ENCODE measurements at regions not wholly inside any gene's neighbourhood (a gene's known extent, or its start where the extent isn't known, plus 50 kb on each side); places are given as distances from the start of the nearest gene placed in this dataset.
A peak's percentile ranks its signal among the peaks of the same experiment; 100 is the strongest.
"Not testable (repeated sequence)": the region's sequence is repeated elsewhere in the genome, so short reads cannot be mapped to it uniquely, and the experiment has no call there.

DNA sequence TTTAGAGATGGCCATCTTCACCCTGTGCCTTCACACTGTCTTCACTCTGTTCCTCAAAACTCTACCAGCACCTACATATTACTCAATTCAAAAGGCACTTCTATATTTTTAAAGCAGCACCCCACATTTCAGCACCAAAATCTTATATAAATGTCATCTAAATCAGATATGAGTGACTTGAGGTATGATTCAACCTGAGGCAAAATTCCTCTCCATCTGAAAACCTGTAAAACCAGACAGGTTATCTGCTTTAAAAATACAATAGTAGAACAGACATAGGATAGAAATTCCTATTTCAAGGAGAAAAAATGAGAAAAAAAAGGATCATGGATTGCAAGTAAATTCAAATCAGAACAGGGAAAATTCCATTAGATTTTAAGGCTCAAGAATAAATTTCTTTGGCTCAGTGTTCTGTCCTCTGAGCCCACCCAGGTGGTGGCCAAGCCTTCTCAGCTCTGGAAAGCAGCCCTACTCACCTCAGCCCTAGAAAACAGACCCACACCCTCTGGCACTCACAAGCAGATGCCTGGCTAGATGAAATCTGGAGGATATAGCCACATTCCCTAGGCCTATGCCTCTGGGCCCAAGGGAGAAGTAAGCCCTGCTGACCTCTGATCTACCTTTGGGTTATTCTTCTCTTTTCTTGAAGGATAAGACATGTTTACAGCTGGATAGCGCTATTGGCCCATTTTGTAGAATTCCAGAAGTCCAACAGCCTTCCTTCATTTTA is 211.1 kb upstream of the XIST start:
- no peak for FAIRE-seq

DNA sequence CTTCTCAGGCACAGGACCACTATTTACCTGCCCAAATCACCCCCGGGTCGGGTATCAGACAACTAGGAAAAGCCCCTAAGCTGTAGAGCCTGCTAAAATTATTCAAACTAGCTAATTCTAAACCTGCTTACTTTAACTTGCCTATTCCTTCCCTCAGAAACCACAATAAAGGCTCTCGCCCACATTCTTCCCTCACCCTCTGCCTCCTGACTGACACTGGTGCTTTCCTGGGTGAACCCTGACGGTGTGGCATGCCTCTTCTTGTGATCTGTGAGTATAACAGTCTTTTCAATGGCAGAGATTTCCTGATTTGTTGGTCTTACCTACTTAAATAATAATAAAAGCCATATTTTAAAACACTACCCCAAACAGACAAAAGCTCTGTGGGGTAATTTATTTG is 209.4 kb upstream of the XIST start:
- no peak for FAIRE-seq

GRCh38 chrX:74049126-74049525 is 196.6 kb upstream of the XIST start:
- no peak for FAIRE-seq

DNA sequence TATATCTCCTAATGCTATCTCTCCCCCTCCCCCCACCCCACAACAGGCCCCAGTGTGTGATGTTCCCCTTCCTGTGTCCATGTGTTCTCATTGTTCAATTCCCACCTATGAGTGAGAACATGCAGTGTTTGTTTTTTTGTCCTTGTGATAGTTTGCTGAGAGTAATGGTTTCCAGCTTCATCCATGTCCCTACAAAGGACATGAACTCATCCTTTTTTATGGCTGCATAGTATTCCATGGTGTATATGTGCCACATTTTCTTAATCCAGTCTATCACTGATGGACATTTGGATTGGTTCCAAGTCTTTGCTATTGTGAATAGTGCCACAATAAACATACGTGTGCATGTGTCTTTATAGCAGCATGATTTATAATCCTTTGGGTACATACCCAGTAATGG is 181.6 kb upstream of the XIST start:
- not testable (repeated sequence) for FAIRE-seq

DNA sequence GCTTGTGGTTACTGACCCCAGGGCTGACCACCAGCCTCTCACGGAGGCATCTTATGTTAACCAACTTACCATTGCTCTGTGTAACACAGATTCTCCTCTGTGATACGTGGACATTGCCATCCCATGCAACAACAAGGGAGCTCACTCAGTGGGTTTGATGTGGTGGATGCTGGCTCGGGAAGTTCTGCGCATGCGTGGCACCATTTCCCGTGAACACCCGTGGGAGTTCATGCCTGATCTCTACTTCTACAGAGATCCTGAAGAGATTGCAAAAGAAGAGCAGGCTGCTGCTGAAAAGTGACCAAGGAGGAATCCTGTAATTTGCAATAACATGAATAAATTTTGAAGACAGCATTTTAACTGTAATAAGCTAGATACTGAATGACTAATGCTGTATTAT is 179.0 kb upstream of the XIST start:
- FAIRE-seq = not testable (repeated sequence)

- not testable (repeated sequence) for FAIRE-seq
Measured at GRCh38 chrX:74030766-74031165, 178.3 kb upstream of the XIST start.

DNA sequence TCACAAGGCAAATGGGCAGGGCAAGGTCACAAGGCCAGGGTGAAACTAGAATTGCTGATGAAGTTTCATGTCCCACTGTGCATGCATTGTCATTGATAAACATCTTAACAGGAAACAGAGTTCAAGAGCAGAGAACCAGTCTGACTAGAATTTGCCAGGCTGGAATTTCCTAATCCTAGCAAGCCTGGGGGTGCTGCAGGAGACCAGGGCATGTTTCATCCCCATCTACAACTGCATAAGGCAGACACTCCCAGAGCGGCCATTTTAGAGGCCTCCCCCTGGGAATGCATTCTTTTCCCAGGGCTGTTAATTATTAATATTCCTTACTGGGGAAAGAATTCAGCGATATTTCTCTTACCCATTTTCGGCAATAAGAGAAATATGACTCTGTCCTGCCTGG is 172.6 kb upstream of the XIST start:
- FAIRE-seq = not testable (repeated sequence)

DNA sequence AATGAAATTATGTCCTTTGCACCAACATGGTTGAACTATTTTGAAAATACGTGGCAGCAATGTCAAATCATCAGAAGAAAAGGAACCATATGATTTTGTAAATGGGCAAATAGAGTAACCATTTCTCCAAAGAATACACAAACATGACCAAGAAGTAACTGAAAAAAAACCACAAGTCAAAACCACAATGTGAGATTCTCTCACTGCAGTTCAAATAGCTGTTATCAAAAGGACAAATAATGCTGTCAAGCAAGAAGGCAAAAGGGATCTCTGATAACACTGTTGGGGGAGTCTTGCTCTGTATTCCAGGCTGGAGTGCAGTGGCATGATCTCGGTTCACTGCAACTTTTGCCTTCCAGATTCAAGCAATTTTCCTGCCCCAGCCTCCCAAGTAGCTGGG is 170.7 kb upstream of the XIST start:
- FAIRE-seq = no peak

- no peak for FAIRE-seq
Measured at GRCh38 chrX:74018253-74018652, 165.7 kb upstream of the XIST start.

DNA sequence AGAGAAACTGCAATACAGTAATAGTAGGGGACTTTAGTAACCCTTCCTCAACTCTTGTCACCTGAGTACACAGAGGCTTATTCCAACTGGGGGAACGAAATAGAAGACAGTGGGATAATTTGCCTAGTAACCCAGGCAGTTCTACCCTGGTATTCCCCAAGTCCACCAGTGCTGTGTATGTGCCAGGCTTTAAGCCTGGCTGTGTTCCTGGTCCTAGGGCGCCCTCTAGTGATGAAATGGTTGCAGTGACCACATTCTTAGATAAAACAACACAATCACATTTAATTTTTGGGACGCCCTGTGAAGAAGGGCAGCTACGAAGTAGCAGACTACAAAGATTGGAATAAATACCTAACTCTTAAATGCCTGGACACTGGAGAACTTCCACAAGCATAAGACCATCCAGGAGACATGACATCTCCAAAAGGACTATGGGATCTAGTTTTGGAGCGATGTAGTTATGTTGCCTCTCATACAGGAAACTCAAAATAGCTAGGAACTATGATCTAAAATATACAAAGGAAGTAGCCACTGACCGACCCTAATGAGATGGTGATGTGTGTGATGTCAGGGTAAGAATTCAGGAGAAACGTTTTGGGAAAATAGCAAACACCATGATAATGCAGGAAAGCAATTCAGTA is 163.0 kb upstream of the XIST start:
- FAIRE-seq = peak; percentile 76

- FAIRE-seq = no peak
Measured at GRCh38 chrX:74009041-74009440, 156.5 kb upstream of the XIST start.

DNA sequence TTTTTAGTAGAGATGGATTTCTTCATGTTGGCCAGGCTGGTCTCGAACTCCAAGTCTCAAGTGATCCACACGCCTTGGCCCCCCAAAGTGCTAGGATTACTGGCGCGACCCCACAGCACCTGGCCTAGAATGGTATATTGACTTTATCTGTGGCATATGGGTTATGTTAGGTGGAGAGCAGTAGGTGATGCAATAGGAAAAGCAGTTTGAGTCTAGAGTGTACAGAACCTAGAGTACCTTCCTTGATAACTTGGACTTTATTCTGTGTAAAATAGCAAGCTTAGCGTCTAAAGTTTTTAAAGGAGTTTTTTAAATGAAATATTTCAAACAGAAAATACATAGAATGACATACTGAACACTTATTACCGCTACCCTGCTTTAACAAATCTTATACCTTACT is 139.5 kb upstream of the XIST start:
- FAIRE-seq = no peak

GRCh38 chrX:73987166-73987565 is 134.7 kb upstream of the XIST start:
- no peak for FAIRE-seq

- no peak for FAIRE-seq
Measured at GRCh38 chrX:73979551-73980131, 127.1 kb upstream of the XIST start.

- no peak for FAIRE-seq
Measured at GRCh38 chrX:73977542-73978169, 125.1 kb upstream of the XIST start.

DNA sequence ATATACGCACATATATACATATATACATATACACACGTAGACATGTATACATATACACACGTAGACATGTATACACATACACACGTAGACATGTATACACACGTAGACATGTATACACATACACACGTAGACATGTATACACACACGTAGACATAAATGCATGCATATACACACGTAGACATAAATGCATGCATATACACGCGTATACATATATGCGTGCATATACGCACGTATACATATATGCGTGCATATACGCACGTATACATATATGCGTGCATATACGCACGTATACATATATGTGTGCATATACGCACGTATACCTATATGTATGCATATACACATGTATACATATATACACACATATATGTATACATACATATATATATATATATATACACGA is 114.9 kb upstream of the XIST start:
- FAIRE-seq = not testable (repeated sequence)

GRCh38 chrX:73965833-73966232 is 113.3 kb upstream of the XIST start:
- no peak for FAIRE-seq

- no peak for FAIRE-seq
Measured at GRCh38 chrX:73964579-73964978, 112.1 kb upstream of the XIST start.

DNA sequence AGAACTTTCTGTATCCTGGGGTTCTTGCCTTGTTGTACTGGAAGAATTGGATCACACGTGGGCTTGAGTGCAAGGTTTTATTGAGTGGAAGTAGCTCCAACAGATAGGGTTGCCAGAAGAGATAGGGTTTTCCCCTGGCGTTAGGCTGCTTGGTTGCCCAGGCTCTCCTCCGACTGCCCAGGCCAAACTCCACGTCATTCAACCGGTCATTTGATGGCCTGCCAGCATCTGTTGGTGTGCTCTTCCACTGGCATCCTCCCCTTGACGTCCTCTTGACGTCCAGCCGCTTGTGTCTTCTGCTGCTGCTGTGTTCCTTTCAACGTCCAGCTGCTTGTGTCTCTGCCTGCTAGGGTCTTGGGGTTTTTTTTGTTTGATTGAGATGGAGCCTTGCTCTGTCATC is 111.2 kb upstream of the XIST start:
- no peak for FAIRE-seq

DNA sequence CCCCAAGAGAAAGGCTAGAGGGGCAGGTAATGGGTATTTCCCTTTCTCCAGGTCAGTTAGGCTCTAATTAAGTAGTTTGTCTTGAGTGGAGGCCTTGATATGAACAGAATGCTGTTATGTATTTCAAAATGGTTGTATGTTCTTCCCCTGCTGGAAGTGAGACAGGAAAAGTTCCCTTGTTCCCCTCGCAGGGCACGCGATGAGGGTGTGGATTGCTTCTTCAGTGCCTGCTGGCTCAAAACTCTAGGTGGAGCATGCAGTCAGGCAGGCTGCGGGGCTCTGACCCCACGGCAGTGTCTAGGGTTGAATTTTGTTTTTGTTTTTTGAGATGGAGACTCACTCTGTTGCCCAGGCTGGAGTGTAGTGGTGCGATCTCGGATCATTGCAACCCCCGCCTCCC is 110.4 kb upstream of the XIST start:
- no peak for FAIRE-seq

DNA sequence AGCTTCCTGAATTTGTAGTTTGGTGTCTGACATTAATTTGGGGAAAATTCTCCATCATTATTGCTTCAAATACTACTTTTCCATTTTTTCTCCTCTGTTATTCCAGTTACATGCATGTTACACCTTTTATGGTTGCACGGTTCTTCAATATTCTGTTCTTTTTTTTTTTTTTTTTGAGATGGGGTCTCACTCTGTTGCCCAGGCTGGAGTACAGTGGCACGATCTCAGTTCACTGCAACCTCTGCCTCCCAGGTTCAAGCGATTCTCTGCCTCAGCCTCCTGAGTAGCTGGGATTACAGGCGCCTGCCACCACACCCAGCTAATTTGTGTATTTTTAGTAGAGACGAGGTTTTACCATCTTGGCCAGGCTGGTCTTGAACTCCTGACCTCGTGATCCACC is 109.4 kb upstream of the XIST start:
- not testable (repeated sequence) for FAIRE-seq

DNA sequence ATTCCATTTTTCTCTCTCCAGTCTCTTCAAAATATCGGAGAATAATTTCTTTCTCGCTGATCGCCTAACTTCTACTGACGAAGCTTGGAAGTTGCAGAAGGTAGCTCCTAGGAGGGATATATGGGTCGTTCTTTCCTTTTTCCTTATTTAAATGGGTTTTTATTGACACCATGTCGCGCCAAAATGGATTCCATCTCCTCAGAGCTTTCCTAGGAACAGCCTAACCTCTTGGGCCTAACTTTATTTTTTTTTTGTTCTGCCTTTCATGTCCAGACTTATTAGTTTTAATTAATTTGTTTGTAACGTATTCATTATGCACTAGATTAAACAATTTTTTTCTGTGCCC is 92.0 kb upstream of the XIST start:
- FAIRE-seq = no peak

GRCh38 chrX:73943693-73944562 is 91.4 kb upstream of the XIST start:
- FAIRE-seq = no peak
